ENCODE measurements at regions not wholly inside any gene's neighbourhood (a gene's known extent, or its start where the extent isn't known, plus 50 kb on each side); places are given as distances from the start of the nearest gene placed in this dataset.
A peak's percentile ranks its signal among the peaks of the same experiment; 100 is the strongest.

DNA sequence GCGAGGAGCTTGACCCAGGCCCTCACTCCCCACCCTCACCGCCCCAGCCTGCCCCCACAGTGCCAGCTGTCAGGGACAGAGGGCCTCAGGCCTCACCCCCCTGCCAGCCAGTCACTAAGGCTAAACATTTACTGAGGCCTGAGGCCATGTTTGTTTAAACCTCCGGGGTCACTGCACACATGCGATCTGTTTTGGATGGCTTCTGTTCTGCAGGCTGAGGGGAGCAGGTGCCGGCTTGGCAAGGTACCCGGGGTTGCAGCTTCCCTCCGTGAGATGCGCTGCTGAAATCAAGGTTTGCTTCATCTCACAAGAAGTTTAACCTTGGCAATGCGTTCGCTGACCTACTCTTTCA, 103.3 kb upstream of the BOD1 start:
- no peak for ATAC-seq
- DNase-seq, result no peak

DNA sequence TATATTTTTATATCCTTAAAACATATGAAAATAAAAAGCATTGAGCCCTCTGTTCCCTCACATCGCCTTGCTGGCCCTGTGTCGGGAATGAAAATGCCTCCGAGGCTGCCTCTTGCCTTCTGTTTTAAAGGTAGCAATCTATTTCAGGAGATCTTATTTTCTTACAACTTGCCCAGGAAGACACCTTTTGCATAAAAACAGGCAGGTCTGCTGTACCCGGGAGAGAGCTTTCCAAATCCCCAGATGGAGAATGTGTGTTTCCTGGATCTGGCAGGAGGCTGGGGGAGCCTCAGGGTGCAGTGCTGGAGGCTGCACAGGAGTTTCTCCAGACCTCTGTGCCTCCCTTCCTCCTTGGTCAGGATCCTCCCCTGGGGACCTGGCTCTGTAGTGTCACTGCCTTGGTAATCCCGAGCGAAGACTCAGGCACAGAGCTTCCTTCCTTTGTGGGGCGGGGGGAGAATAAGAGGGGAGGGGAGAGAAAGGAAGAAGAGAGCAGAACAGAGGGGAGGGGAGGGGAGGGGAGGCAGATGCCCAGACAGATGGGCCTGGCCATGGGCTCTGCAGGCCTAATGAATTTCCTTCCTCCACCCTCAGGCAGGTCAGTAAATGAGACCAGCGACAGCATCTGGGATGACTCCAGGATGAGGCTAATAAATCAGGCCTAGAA, 104.0 kb upstream of the BOD1 start:
- no peak for DNase-seq
- ATAC-seq, result no peak

DNA sequence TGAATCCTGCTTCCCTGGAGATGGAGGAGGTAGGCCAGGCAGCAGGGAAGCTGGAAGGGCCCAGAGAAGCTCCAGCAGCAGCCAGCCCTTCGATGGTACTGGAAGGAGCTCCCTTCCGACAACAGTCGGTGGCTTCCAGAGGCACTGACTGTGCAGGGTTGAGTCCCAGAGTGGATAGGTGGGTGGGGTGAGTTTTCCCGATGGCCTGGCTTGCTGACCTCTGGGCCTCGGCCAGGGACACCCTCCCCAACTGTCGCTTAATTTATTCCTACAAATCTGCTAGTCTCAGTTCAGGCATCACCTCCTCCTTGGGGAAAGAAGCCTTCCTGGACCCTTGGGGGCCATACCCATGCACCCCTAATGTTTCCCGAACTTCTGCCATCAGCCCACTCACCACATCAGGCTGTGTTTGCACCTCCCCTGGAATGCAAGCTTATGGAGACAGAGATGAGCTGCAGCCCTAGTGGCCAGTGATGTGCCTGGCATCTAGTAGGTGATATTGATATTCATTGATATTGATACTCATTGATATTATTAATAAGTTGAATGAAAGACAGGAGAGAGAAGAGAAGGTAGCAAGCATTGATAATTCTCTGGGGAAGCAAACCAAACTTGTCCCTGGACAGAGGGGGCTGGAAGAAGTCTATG, 104.6 kb upstream of the BOD1 start:
- ATAC-seq (no peak), DNase-seq (no peak)

DNA sequence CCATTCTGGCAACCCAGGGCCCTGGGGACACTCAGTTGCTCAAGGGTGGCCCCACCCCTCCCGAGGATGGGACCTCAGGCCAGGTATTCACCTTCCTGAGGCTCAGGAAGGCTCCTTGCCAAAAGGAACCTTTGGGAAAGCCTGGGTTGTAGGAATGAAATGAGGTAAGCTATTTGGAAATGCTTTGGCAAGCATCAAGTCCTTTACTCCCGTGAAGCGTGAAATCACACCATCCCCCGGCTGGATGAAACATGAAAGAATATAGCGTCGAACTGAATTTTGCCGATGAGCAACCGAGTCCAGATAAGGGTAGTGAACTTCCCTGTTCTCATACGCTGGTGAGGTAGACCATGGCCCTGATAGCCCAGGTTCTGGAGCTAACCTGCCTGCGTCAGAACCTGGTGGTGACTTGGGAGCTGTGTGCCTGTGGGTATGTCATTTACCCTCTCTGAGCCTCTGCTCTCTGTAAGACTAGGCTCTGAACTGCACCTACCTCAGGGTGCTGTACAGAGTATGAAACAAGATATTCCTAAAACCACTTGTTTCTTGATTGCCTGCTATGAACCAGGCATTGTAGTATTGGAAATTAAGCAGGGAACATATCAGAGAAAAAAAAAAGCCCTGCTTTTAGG, 105.3 kb upstream of the BOD1 start:
- DNase-seq, result no peak
- no peak for ATAC-seq

GRCh38 chr5:173726846-173727557, 110.6 kb upstream of the BOD1 start:
- no peak for DNase-seq

GRCh38 chr5:173727839-173728778, 111.7 kb upstream of the BOD1 start:
- ATAC-seq (no peak), DNase-seq (no peak)

More at GRCh38 chr5:173726846-173727557, 110.6 kb upstream of the BOD1 start:
- ATAC-seq, result peak; percentile 41

DNA sequence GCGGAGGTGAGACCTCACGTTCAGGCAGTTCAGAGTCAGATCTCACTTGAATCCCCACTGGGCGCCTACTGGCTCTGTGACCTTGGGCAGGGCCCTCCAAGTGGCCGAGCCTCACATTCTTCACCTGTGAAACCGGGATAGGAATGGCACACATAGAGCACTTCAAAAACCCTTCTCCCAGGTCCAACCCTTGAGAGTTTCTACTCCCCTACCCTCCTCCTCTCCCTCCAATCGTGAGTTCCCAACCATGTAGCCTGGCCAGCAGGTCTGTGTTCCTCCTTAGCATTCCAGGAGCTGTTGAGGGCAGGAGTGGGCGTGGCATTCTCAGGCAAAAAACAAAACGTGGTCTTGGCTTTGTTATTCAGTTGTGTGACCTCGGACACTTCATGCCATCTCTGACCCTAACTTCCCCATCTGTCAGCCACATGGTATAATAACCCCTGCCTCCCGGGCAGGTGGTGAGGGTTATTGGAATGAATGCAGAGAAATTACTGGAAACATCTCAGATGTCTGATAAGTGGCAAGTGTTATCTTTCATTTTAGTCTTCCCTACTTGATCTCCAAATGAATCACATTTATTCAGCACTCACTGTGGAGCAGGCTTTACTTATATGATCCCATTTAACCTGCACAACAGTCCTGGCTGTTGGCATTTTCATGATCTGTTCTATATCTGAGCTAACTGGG, 112.8 kb upstream of the BOD1 start:
- DNase-seq (no peak), ATAC-seq (no peak)

DNA sequence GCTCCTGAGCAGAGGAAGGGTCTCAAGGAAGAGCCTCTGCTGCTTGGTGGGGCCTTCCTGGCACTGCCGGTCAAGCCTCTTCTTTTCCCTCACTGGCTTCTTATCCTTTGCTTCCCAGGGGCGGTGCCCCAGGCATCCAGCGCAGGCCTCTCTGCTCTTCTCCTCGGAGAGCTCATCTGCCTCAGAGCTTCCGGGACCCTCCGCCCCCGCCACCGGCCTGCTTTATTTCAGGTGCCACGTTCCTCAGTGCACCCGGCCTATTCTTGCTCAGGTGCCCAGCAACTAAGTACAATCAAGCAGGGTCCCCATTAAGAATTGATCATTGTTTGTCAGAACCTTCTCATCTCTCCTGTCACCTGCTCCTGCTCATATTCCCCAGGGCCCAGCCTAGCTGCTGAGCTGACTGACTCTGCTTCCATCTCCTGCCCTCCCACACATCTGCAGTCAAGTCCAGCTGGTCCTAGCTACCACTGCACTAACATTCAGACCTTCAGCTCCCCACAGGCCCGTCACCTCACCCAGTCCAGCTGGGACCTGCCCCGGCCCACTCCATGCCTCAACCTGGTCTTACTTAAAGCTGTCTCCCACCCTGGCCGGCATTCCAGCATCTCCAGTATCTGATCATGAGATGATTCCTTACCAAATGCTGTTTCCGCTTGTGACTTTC, 114.3 kb upstream of the BOD1 start:
- ATAC-seq, result no peak
- no peak for DNase-seq

- ATAC-seq (no peak), DNase-seq (no peak)
Measured at GRCh38 chr5:173733021-173733420, 116.6 kb upstream of the BOD1 start.

- ATAC-seq (no peak), DNase-seq (no peak)
Measured at GRCh38 chr5:173733425-173733824, 117.0 kb upstream of the BOD1 start.

DNA sequence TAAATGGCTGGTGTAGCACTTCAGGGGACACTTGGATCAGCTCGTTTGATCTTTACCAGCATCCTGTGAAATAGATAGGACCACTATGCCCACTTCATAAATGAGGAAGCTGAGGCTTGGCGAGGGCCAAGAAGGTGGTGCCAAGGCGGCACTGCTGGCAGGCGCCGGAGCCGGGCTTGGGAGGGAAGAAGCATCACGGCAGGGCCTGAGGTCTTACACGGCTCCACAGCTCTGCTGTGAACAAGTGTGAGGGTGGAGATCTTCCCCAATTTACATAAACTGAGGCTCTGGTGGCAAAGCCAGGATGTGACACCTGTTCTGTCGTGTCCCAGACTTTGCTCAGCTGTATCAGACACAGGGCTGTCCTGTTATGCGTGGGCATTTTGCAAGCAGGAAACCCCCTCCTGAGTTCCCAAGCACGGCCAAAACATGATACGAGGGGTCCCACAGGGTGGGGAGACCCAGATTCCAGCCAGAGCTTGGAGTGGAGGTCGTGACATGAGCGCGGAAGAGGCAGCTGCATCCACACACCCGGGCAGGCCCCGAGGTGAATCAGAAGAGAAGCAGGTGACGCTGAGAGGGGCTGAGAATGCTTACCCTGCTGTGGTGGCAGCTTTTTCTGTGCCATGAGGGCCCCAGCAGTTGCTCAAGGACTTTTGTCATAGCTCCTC, 117.5 kb upstream of the BOD1 start:
- no peak for DNase-seq
- ATAC-seq, result no peak

GRCh38 chr5:173734716-173735115, 118.3 kb upstream of the BOD1 start:
- DNase-seq (no peak), ATAC-seq (no peak)

GRCh38 chr5:173735184-173735583, 118.7 kb upstream of the BOD1 start:
- ATAC-seq (no peak), DNase-seq (no peak)

DNA sequence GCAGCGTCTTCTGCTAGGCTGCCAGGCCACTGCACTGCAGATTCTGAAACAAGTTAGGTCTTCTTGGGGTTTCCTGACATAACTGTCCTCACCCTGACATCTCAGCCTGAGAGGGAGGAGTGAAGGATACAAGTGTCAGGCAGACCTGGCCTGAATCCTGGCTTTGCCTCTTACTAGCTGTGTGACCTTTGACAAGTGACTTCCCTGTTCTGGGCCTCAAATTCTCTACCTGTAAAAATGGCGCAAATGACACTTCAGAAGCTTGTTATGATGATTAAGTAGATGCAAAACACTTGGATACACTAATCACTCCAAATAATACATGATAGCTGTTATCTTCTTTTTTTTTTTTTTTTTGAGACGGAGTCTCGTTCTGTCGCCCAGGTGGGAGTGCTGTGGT, 119.2 kb upstream of the BOD1 start:
- no peak for DNase-seq
- ATAC-seq, result no peak

DNA sequence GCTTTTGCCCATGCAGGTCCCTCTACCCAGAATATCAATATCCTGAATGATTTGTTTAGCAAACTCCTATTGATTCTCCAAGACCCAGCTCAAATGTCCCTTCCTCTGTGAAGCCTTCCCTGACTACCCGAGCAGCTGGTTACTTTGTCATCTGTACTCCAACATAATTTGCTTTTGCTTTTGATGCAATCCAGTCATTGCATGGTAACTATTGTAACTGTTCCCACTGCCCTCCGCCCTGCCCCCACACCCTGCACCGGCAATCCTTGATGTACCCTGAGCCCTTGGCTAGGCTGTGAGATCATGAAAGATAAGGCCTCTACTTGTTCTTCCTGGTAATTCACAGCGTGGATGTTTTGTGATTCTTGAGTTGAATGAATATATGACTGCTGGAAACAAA, 119.9 kb upstream of the BOD1 start:
- DNase-seq (no peak), ATAC-seq (no peak)

- DNase-seq, result peak; percentile 8
- ATAC-seq, result peak; percentile 41
Measured at GRCh38 chr5:173736923-173737412, 120.5 kb upstream of the BOD1 start.

- DNase-seq (no peak), ATAC-seq (no peak)
Measured at GRCh38 chr5:173739741-173740140, 123.3 kb upstream of the BOD1 start.

DNA sequence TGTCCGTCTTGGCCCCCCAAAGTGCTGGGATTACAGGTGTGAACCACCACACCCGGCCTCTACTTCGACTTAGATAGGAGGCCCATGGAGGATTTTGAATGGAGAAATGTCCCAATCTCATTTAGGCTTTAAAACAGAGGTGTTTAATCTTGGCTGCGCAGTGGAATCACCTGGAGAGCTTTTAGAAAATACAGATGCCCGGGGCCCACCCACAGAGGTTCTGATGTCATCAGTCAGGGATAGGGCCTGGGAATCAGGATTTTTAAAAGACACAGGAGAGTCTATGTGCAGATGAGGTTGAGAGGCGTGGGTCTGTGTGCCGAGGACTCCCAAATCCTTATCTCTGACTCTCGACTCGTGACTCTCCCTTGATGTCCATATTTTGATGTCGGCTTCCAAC, 124.0 kb upstream of the BOD1 start:
- DNase-seq (no peak), ATAC-seq (no peak)

DNA sequence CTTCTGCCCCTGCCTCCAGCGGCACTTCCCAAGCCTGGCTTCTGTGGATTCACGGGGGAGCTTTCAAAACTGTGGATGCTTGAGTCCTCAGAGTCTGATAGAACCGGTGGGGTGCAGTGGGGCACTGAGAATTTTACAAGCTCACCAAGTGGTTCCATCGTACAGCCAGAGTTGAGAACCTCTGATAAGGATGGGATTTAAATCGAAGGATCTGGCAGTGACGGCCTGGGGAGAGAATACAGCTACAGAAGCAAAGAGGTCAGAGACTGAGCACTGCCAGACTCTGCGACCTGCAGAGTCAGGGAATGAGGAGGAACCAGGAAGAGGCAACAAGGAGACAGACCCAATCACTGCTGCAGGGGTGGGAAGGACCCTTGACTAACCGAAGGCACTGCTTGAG, 124.6 kb upstream of the BOD1 start:
- ATAC-seq (no peak), DNase-seq (no peak)

Data from stimulated activated naive CD8-positive, alpha-beta T cell treated with anti-CD3 and anti-CD28 coated beads, Interleukin-15, Interleukin-2, amounts not matched to agents 100 U/mL and 50 U/mL, for 24 hours (primary cell).